ENCODE measurements at regions not wholly inside any gene's neighbourhood (a gene's known extent, or its start where the extent isn't known, plus 50 kb on each side); places are given as distances from the start of the nearest gene placed in this dataset.

- TF ChIP-seq, protein P1, sequence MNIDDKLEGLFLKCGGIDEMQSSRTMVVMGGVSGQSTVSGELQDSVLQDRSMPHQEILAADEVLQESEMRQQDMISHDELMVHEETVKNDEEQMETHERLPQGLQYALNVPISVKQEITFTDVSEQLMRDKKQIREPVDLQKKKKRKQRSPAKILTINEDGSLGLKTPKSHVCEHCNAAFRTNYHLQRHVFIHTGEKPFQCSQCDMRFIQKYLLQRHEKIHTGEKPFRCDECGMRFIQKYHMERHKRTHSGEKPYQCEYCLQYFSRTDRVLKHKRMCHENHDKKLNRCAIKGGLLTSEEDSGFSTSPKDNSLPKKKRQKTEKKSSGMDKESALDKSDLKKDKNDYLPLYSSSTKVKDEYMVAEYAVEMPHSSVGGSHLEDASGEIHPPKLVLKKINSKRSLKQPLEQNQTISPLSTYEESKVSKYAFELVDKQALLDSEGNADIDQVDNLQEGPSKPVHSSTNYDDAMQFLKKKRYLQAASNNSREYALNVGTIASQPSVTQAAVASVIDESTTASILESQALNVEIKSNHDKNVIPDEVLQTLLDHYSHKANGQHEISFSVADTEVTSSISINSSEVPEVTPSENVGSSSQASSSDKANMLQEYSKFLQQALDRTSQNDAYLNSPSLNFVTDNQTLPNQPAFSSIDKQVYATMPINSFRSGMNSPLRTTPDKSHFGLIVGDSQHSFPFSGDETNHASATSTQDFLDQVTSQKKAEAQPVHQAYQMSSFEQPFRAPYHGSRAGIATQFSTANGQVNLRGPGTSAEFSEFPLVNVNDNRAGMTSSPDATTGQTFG (tag by site-specific recombination; IDR thresholded peaks at IDR 0.05; ENCODE audit: borderline replicate concordance), result no peak
- TF ChIP-seq ZNF132 (tag by site-specific recombination; IDR thresholded peaks at IDR 0.05; ENCODE audit: borderline replicate concordance), result no peak
- TF ChIP-seq, protein P2, sequence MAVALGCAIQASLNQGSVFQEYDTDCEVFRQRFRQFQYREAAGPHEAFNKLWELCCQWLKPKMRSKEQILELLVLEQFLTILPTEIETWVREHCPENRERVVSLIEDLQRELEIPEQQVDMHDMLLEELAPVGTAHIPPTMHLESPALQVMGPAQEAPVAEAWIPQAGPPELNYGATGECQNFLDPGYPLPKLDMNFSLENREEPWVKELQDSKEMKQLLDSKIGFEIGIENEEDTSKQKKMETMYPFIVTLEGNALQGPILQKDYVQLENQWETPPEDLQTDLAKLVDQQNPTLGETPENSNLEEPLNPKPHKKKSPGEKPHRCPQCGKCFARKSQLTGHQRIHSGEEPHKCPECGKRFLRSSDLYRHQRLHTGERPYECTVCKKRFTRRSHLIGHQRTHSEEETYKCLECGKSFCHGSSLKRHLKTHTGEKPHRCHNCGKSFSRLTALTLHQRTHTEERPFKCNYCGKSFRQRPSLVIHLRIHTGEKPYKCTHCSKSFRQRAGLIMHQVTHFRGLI (tag by site-specific recombination; IDR thresholded peaks at IDR 0.05), result no peak; the same call in 1 of the 2 replicates
- TF ChIP-seq ZNF585B (tag by site-specific recombination; IDR thresholded peaks at IDR 0.05), result no peak
- no peak for TF ChIP-seq ZSCAN18 (tag by site-specific recombination; IDR thresholded peaks at IDR 0.05)
- TF ChIP-seq ZBTB17 (tag by site-specific recombination; IDR thresholded peaks at IDR 0.05), result no peak; the same call in 1 of the 2 replicates
- no peak for TF ChIP-seq CTCF (tag by site-specific recombination; IDR thresholded peaks at IDR 0.05)
- TF ChIP-seq ZNF776 (tag by site-specific recombination; IDR thresholded peaks at IDR 0.05; ENCODE audit: borderline replicate concordance), result no peak
- TF ChIP-seq ZFP69B (tag by site-specific recombination; IDR thresholded peaks at IDR 0.05), result peak; percentile 58
- TF ChIP-seq, protein P3, sequence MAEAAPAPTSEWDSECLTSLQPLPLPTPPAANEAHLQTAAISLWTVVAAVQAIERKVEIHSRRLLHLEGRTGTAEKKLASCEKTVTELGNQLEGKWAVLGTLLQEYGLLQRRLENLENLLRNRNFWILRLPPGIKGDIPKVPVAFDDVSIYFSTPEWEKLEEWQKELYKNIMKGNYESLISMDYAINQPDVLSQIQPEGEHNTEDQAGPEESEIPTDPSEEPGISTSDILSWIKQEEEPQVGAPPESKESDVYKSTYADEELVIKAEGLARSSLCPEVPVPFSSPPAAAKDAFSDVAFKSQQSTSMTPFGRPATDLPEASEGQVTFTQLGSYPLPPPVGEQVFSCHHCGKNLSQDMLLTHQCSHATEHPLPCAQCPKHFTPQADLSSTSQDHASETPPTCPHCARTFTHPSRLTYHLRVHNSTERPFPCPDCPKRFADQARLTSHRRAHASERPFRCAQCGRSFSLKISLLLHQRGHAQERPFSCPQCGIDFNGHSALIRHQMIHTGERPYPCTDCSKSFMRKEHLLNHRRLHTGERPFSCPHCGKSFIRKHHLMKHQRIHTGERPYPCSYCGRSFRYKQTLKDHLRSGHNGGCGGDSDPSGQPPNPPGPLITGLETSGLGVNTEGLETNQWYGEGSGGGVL (tag by site-specific recombination; IDR thresholded peaks at IDR 0.05), result peak; percentile 86
- no peak for TF ChIP-seq ZNF155 (tag by site-specific recombination; IDR thresholded peaks at IDR 0.05)
- no peak for TF ChIP-seq WT1 (tag by site-specific recombination; IDR thresholded peaks at IDR 0.05)
- no peak for TF ChIP-seq GFI1B (tag by site-specific recombination; IDR thresholded peaks at IDR 0.05)
- no peak for TF ChIP-seq OVOL3 (tag by site-specific recombination; IDR thresholded peaks at IDR 0.05)
- no peak for TF ChIP-seq ZNF677 (tag by site-specific recombination; IDR thresholded peaks at IDR 0.05)
- TF ChIP-seq ZNF621 (tag by site-specific recombination; IDR thresholded peaks at IDR 0.05), result no peak
- no peak for TF ChIP-seq ZNF549 (tag by site-specific recombination; IDR thresholded peaks at IDR 0.05)
- no peak for TF ChIP-seq PRDM4 (tag by site-specific recombination; IDR thresholded peaks at IDR 0.05)
- no peak for TF ChIP-seq ZNF175 (tag by site-specific recombination; IDR thresholded peaks at IDR 0.05)
- no peak for TF ChIP-seq ZNF433 (tag by site-specific recombination; IDR thresholded peaks at IDR 0.05; ENCODE audit: low read depth)
- TF ChIP-seq ZNF639 (tag by site-specific recombination; IDR thresholded peaks at IDR 0.05), result peak; percentile 91
- TF ChIP-seq ZNF169 (tag by site-specific recombination; IDR thresholded peaks at IDR 0.05), result no peak
- no peak for TF ChIP-seq ZNF571 (tag by site-specific recombination; IDR thresholded peaks at IDR 0.05)
- TF ChIP-seq ZNF10 (tag by site-specific recombination; IDR thresholded peaks at IDR 0.05), result peak; percentile 93
- TF ChIP-seq ZNF311 (tag by site-specific recombination; IDR thresholded peaks at IDR 0.05; ENCODE audit: borderline replicate concordance), result no peak
- TF ChIP-seq GLI4 (tag by site-specific recombination; IDR thresholded peaks at IDR 0.05), result no peak
- TF ChIP-seq ZNF19 (tag by site-specific recombination; IDR thresholded peaks at IDR 0.05; ENCODE audit: low read depth), result no peak
- TF ChIP-seq ZNF37A (tag by site-specific recombination; IDR thresholded peaks at IDR 0.05), result no peak
- no peak for TF ChIP-seq ZNF658 (tag by site-specific recombination; IDR thresholded peaks at IDR 0.05)
Measured at GRCh38 chr9:85212887-85213286, 528.9 kb downstream of the AGTPBP1 start (continued).
